Panc1 (cell line): ENCODE measurements at regions not wholly inside any gene's neighbourhood (a gene's known extent, or its start where the extent isn't known, plus 50 kb on each side); places are given as distances from the start of the nearest gene placed in this dataset.
"Not testable (repeated sequence)": the region's sequence is repeated elsewhere in the genome, so short reads cannot be mapped to it uniquely, and the experiment has no call there.

Experiments used
- ATAC-seq: fragments of 200-7000 bp; cut with Tn5 transposase; 2 replicates; pipeline ENCODE4 v1.9.1; 2020; ENCODE audit warnings: mild to moderate bottlenecking, moderate library complexity
- BruUV-seq: library from RNA; stranded (reverse); fragments of 400-500 nt; replicated peaks from 2 replicates; lab custom pipeline; 2021; lab: Mats Ljungman, UMichigan
- CTCF ChIA-PET: fragments of 300-600 bp; sonication (Branson Sonifier 250); formaldehyde crosslinking; loops from one replicate; lab custom pipeline; 2022; ENCODE audit warnings: antibody characterized with exemption; lab: Charles Lee
- POLR2A ChIA-PET: fragments of 300-600 bp; sonication (Branson Sonifier 250); formaldehyde crosslinking; loops from one replicate; lab custom pipeline; 2022; ENCODE audit warnings: antibody characterized with exemption; lab: Charles Lee
- DNase-seq: peaks from one replicate; pipeline ENCODE4 v3.0.0-alpha.2; 2010; ENCODE audit warnings: low read depth, low spot score
- H3K27ac ChIP-seq: 2 replicates; pipeline ENCODE4 v1.5.1; 2011; ENCODE audit warnings: mild to moderate bottlenecking, low read length, inconsistent platforms
- H3K27me3 ChIP-seq: fragments of 200-500 bp; sonication (Bioruptor generic); 2 replicates; pipeline ENCODE4 v1.6.0; 2014; ENCODE audit warnings: low read length, inconsistent platforms; ENCODE audit not compliant: control insufficient read depth, insufficient read depth
- H3K36me3 ChIP-seq: fragments of 200-500 bp; sonication (Bioruptor generic); 2 replicates; pipeline ENCODE4 v1.5.1; 2014; ENCODE audit warnings: inconsistent platforms, mild to moderate bottlenecking, low read length, moderate library complexity; ENCODE audit not compliant: control insufficient read depth, insufficient read depth
- H3K4me1 ChIP-seq: 2 replicates; pipeline ENCODE4 v1.5.1; 2011; ENCODE audit warnings: inconsistent platforms, mild to moderate bottlenecking, low read length, moderate library complexity; ENCODE audit not compliant: control insufficient read depth, insufficient read depth
- H3K4me3 ChIP-seq, 2 experiments: 2 replicates each; pipeline ENCODE4 v1.5.1; 2011 to 2012; ENCODE audit warnings: low read depth in 2 of 2, low read length in 2 of 2, mild to moderate bottlenecking in 2 of 2, inconsistent platforms in 1 of 2, moderate library complexity in 1 of 2
- H3K9me3 ChIP-seq: fragments of 200-500 bp; sonication (Bioruptor generic); 2 replicates; pipeline ENCODE4 v1.5.1; 2014; ENCODE audit warnings: low read depth, mild to moderate bottlenecking, inconsistent platforms, low read length, moderate library complexity; ENCODE audit not compliant: control insufficient read depth, insufficient read depth
- in situ Hi-C: cut with HindIII; loops from 2 replicates; pipeline ENCODE4 v1.10.0; 2016; ENCODE audit warnings: low sequenced_read_pairs, low pct_unique_long_range_greater_than_20kb
- intact Hi-C: fragments of 100-400 bp; cut with micrococcal nuclease; formaldehyde crosslinking; loops from one replicate; pipeline ENCODE4 v1.10.0; 2022; ENCODE audit not compliant: unreplicated experiment

GRCh38 chr4:9505341-9505740 lies 61.1 kb downstream of the DEFB131A start:
- DNase-seq, H3K4me3 ChIP-seq, CTCF ChIA-PET, intact Hi-C loops, H3K9me3 ChIP-seq, POLR2A ChIA-PET, H3K36me3 ChIP-seq, H3K27ac ChIP-seq, H3K4me1 ChIP-seq, BruUV-seq, in situ Hi-C loops, ATAC-seq, H3K27me3 ChIP-seq: not testable (repeated sequence)

DNA sequence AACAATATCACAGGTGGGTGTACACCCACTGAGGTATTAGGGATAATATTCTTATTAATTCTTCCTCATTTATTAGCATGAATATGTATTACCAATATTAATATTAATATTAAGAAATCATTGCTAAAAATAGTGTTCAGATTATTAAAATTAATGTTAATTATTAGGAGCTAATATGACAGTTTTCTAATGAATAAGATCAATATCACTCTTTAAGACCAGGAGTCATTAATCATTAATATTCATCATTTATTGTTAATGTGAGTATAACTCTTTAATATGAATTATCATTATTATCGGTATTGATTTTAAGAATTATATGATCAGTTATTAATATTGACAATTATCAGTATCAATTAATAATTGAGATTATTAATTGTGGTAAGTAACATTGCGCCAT lies 62.5 kb downstream of the DEFB131A start:
- H3K9me3 ChIP-seq, in situ Hi-C loops, H3K27me3 ChIP-seq, H3K36me3 ChIP-seq, POLR2A ChIA-PET, H3K4me1 ChIP-seq, DNase-seq, intact Hi-C loops, ATAC-seq, H3K4me3 ChIP-seq, BruUV-seq, H3K27ac ChIP-seq, CTCF ChIA-PET: not testable (repeated sequence)

DNA sequence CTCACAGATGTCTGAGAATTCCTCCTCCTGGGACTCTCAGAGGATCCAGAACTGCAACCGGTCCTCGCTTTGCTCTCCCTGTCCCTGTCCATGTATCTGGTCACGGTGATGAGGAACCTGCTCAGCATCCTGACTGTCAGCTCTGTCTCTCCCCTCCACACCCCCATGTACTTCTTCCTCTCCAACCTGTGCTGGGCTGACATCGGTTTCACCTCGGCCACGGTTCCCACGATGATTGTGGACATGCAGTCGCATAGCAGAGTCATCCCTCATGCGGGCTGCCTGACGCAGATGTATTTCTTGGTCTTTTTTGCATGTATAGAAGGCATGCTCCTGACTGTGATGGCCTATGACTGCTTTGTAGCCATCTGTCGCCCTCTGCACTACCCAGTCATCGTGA lies 68.7 kb downstream of the DEFB131A start:
- POLR2A ChIA-PET, ATAC-seq, in situ Hi-C loops, H3K27me3 ChIP-seq, H3K4me1 ChIP-seq, H3K27ac ChIP-seq, DNase-seq, H3K4me3 ChIP-seq, H3K36me3 ChIP-seq, BruUV-seq, intact Hi-C loops, H3K9me3 ChIP-seq, CTCF ChIA-PET: not testable (repeated sequence)

DNA sequence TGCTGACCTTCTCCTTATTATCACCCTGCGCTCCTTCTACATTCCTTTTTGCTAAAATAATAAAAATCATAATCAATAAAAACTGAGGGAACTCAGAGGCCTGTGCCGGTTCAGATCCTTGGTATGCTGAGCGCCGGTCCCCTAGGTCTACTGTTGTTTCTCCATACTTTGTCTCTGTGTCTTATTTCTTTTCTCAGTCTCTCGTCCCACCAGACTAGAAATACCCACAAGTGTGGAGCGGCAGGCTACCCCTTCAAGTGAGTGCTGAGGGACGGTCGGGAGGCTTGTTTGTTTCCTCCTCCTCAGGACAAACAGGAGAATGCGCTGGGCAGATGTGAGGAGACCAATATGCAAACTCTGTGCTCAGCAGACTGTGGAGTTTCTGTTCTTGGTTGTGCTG lies 75.4 kb downstream of the DEFB131A start:
- H3K36me3 ChIP-seq, H3K9me3 ChIP-seq, ATAC-seq, intact Hi-C loops, H3K27me3 ChIP-seq, CTCF ChIA-PET, POLR2A ChIA-PET, BruUV-seq, H3K4me1 ChIP-seq, DNase-seq, H3K27ac ChIP-seq, H3K4me3 ChIP-seq, in situ Hi-C loops: not testable (repeated sequence)

DNA sequence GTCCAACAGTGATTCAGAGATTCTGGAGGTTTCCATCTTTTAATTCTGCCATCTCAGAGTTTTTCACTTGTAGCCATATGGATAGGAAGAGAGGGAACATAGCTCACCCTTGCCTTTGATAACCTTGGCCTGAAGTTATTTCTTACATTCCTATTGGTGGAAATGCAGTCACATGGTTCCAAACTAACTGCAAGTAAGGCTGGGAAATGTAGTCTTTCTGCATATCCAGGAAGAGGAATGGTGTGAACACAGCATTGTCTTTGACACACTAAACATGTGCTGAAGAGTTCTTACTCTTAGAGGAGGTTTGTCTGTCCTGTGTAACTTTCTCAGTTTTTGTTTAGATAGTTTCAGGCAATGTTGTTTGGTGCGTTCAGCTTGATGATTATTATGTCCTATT lies 78.7 kb downstream of the DEFB131A start:
- CTCF ChIA-PET = interaction anchor here (0.6 kb wide), 1 partner anchor 111 kb away, joined by 3 read pairs; no protein-coding TSS in a partner anchor
- BruUV-seq, H3K4me3 ChIP-seq, in situ Hi-C loops, H3K27me3 ChIP-seq, intact Hi-C loops, POLR2A ChIA-PET, DNase-seq, H3K27ac ChIP-seq, ATAC-seq, H3K4me1 ChIP-seq, H3K36me3 ChIP-seq, H3K9me3 ChIP-seq: not testable (repeated sequence)

GRCh38 chr4:9524406-9524805 lies 80.2 kb downstream of the DEFB131A start:
- DNase-seq, H3K36me3 ChIP-seq, BruUV-seq, H3K4me1 ChIP-seq, H3K27ac ChIP-seq, intact Hi-C loops, in situ Hi-C loops, H3K9me3 ChIP-seq, H3K4me3 ChIP-seq, POLR2A ChIA-PET, CTCF ChIA-PET, H3K27me3 ChIP-seq, ATAC-seq: not testable (repeated sequence)
